Esophagus muscularis mucosa (tissue), 4 donors: ENCODE measurements at regions not wholly inside any gene's neighbourhood (a gene's known extent, or its start where the extent isn't known, plus 50 kb on each side); places are given as distances from the start of the nearest gene placed in this dataset.

ENCODE experiments used
- DNase-seq: peaks from one replicate; pipeline ENCODE4 v3.0.0-alpha.2; 2017; ENCODE audit errors: extremely low spot score
- H3K27ac ChIP-seq, 4 donors: fragments of 200-600 bp; sonication (generic); replicated peaks in 1 of 4; 1 replicate in 3 of 4; 2 replicates in 1 of 4; pipeline ENCODE4 v1.5.1; 2016 to 2019; ENCODE audit warnings: mild to moderate bottlenecking in 1 of 4
- H3K27me3 ChIP-seq, 4 donors: fragments of 200-600 bp; sonication (generic); one replicate each; pipeline versions ENCODE4 v1.5.1 to v1.6.0; 2016 to 2019
- H3K36me3 ChIP-seq, 4 donors: fragments of 200-600 bp; sonication (generic); one replicate each; pipeline ENCODE4 v1.5.1; 2016 to 2019
- H3K4me1 ChIP-seq, 4 donors: fragments of 200-600 bp; sonication (generic); one replicate each; pipeline ENCODE4 v1.5.1; 2016 to 2019
- H3K4me3 ChIP-seq, 4 donors: fragments of 200-600 bp; sonication (generic); 1 replicate in 2 of 4; 2 replicates in 2 of 4; pipeline ENCODE4 v1.5.1; 2016 to 2019; ENCODE audit warnings: mild to moderate bottlenecking in 4 of 4, moderate library complexity in 1 of 4
- H3K9me3 ChIP-seq, 4 donors: fragments of 200-600 bp; sonication (generic); 1 replicate in 3 of 4; 2 replicates in 1 of 4; pipeline ENCODE4 v1.5.1; 2016 to 2019
- EP300 ChIP-seq: sonication (generic); formaldehyde crosslinking; IDR thresholded peaks from one replicate; pipeline ENCODE4 v1.6.1; 2017; ENCODE audit warnings: antibody characterized with exemption
- POLR2A ChIP-seq: fragments of 450-650 bp; IDR thresholded peaks from one replicate; pipeline ENCODE4 v1.6.1; 2017; ENCODE audit warnings: antibody characterized with exemption, moderate library complexity, mild to moderate bottlenecking, low read depth
- POLR2AphosphoS5 ChIP-seq, 2 donors: sonication (generic); formaldehyde crosslinking; IDR thresholded peaks; one replicate each; pipeline ENCODE4 v1.6.1; 2017; ENCODE audit warnings: antibody characterized with exemption in 2 of 2
- WGBS: methylation state at CpG from one replicate; pipeline ENCODE4 v1.1.5; 2018; 5-methylcytosine and 5-hydroxymethylcytosine counted together
- intact Hi-C: fragments of 100-400 bp; cut with DNase I; formaldehyde crosslinking; loops from one replicate; pipeline ENCODE4 v1.15.1; 2023
- TF ChIP-seq, protein P1 (sequence below), 3 experiments: fragments of 200-600 bp in 2 of 3; fragments of 450-650 bp in 1 of 3; sonication (generic) in 2 of 3; IDR thresholded peaks; one replicate each; pipeline ENCODE4 v1.5.1; 2017 to 2019; ENCODE audit warnings: antibody characterized with exemption in 3 of 3, mild to moderate bottlenecking in 2 of 3, moderate library complexity in 1 of 3

DNA sequence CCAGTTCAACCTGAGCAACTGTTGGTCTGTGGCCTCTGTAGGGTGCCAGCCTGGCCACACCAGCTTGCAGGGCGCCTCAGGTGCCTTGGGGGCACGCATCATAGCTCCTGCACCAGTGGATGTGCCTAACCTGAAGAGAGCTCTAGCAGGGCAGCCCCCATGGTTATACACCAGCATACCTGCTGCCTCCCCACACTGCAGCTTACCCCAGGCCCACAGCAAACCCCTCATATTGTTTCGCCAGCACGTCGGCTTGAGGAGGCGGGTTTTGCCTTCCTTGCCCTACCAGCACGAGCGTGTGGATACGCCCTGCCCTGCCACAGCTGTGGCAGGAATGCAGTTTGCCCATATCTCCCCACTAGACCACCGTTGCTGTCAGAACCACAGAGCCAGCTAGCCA is 435.9 kb downstream of the SLCO4C1 start:
- no peaks in the 10 kb centered on the region for H3K36me3 ChIP-seq
- 94% methylated on average over 10 of the region's 10 CpGs for WGBS
- no peak for TF ChIP-seq EP300
- TF ChIP-seq, protein P1, sequence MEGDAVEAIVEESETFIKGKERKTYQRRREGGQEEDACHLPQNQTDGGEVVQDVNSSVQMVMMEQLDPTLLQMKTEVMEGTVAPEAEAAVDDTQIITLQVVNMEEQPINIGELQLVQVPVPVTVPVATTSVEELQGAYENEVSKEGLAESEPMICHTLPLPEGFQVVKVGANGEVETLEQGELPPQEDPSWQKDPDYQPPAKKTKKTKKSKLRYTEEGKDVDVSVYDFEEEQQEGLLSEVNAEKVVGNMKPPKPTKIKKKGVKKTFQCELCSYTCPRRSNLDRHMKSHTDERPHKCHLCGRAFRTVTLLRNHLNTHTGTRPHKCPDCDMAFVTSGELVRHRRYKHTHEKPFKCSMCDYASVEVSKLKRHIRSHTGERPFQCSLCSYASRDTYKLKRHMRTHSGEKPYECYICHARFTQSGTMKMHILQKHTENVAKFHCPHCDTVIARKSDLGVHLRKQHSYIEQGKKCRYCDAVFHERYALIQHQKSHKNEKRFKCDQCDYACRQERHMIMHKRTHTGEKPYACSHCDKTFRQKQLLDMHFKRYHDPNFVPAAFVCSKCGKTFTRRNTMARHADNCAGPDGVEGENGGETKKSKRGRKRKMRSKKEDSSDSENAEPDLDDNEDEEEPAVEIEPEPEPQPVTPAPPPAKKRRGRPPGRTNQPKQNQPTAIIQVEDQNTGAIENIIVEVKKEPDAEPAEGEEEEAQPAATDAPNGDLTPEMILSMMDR (IDR thresholded peaks at IDR 0.05): no peak
- no peak for TF ChIP-seq POLR2A
- no peak for TF ChIP-seq POLR2AphosphoS5 (IDR thresholded peaks at IDR 0.05)
- no peak overlapping the region for H3K4me3 ChIP-seq
- H3K9me3 ChIP-seq: no peaks in the 10 kb centered on the region
- no peak for DNase-seq
- no peak overlapping the region for H3K27ac ChIP-seq
- H3K4me1 ChIP-seq: no peaks in the 10 kb centered on the region
- intact Hi-C loops: no loop called here
- no peaks in the 10 kb centered on the region for H3K27me3 ChIP-seq

GRCh38 chr5:101846496-101846895 is 449.6 kb downstream of the SLCO4C1 start:
- no peak for TF ChIP-seq POLR2A
- no peak for TF ChIP-seq EP300
- peaks cover 0 to 11% (median 0%) of the 10 kb centered on the region in 4 donors for H3K4me1 ChIP-seq
- H3K4me3 ChIP-seq: no peak overlapping the region
- DNase-seq: no peak
- H3K27me3 ChIP-seq: no peaks in the 10 kb centered on the region
- H3K36me3 ChIP-seq: no peaks in the 10 kb centered on the region
- no peaks in the 10 kb centered on the region for H3K9me3 ChIP-seq
- H3K27ac ChIP-seq: no peak overlapping the region
- intact Hi-C loops: no loop called here

DNA sequence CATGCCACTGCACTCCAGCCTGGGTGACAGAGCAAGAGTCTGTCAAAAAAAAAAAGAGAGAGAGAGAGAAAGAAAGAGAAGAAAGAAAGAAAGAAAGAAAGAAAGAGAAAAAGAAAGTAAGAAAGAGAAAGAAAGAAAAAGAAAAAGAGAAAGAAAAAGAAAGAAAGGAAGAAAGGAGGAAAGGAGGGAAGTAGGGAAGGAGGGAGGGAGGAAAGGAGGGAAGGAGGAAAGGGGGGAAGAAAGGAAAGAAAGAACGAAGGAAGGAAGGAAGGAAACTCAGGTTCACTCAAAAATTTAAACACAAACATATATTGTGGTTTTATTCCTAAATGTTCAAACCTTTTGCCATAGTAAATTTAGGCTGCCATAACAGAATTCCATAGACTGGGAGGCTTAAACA is 453.0 kb downstream of the SLCO4C1 start:
- no peaks in the 10 kb centered on the region for H3K27me3 ChIP-seq
- intact Hi-C loops: no loop called here
- TF ChIP-seq EP300: no peak
- TF ChIP-seq POLR2A: no peak
- TF ChIP-seq, protein P1 (IDR thresholded peaks at IDR 0.05): no peak
- TF ChIP-seq POLR2AphosphoS5 (IDR thresholded peaks at IDR 0.05): no peak
- H3K27ac ChIP-seq: no peak overlapping the region
- no peaks in the 10 kb centered on the region for H3K9me3 ChIP-seq
- H3K4me1 ChIP-seq: peaks cover 0 to 18% (median 8%) of the 10 kb centered on the region in 4 donors
- WGBS: 90% methylated on average over 1 of the region's 1 CpG
- no peak overlapping the region for H3K4me3 ChIP-seq
- DNase-seq: no peak
- H3K36me3 ChIP-seq: no peaks in the 10 kb centered on the region

DNA sequence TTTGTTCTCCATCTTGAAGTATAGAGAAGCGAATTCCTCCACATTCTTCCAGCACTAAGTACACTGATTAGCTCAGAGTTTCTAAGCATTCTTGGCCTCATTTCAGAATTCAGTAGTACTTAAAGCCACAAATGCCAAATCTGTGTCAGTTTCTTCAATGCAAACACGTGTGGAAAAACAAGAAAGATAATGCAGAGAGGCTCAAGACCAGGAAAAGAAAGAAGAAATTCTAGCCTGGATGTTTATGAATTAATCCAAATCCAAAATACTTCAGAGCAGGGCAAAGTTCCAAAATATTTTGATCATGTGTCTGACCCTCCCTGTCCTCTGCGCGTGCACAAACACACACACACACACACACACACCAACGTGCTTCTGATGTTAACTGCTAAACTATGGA is 457.6 kb downstream of the SLCO4C1 start:
- no peak for DNase-seq
- Histone ChIP-seq H3K36me3 (no peaks in the 10 kb centered on the region), H3K4me3 (no peak overlapping the region), H3K9me3 (no peaks in the 10 kb centered on the region), H3K27ac (no peak overlapping the region), H3K4me1 (peaks cover 0 to 12% (median 12%) of the 10 kb centered on the region in 4 donors), H3K27me3 (no peaks in the 10 kb centered on the region)
- WGBS: 27% methylated on average over 5 of the region's 5 CpGs
- no peak for TF ChIP-seq EP300
- no peak for TF ChIP-seq POLR2A
- TF ChIP-seq, protein P1 (IDR thresholded peaks at IDR 0.05): no peak
- intact Hi-C loops: no loop called here

DNA sequence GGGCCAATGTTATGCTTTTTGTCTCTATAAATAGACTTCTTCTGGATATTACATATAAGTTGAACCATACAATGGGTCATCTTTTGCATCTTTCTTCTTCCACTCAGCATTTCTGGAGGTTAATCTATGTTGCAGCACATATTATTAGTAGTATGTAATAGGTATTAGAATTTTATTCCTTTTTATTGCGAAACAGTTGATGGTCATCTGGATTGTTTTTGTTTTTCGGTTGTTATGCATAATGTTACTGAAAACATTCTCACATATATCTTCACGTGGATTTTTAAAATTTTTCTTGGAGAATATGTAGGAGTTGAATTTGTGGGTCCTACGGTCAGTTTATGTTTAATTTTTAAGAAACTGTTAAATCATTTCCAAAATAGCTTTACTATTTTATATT is 466.8 kb downstream of the SLCO4C1 start:
- intact Hi-C loops: no loop called here
- no peak overlapping the region for H3K4me3 ChIP-seq
- H3K36me3 ChIP-seq: no peaks in the 10 kb centered on the region
- H3K4me1 ChIP-seq: no peaks in the 10 kb centered on the region
- no peak overlapping the region for H3K27ac ChIP-seq
- 68% methylated on average over 4 of the region's 4 CpGs for WGBS
- no peaks in the 10 kb centered on the region for H3K27me3 ChIP-seq
- TF ChIP-seq POLR2AphosphoS5 (IDR thresholded peaks at IDR 0.05) (no peak), EP300 (no peak), POLR2A (no peak)
- TF ChIP-seq, protein P1 (IDR thresholded peaks at IDR 0.05): no peak
- no peak for DNase-seq
- H3K9me3 ChIP-seq: peaks cover 0 to 9% (median 2%) of the 10 kb centered on the region in 4 donors
